ENCODE measurements at regions not wholly inside any gene's neighbourhood (a gene's known extent, or its start where the extent isn't known, plus 50 kb on each side); places are given as distances from the start of the nearest gene placed in this dataset.
A peak's percentile ranks its signal among the peaks of the same experiment; 100 is the strongest.

GRCh38 chr2:219916281-219916680 lies 288.9 kb downstream of the SLC4A3 start:
- TF ChIP-seq POLR2AphosphoS5 (IDR thresholded peaks at IDR 0.05; ENCODE audit: insufficient read depth in 1 of 2, low read depth in 1 of 2), result no peak
- no peak for TF ChIP-seq POLR2A (IDR thresholded peaks at IDR 0.05)
- TF ChIP-seq, protein P1, sequence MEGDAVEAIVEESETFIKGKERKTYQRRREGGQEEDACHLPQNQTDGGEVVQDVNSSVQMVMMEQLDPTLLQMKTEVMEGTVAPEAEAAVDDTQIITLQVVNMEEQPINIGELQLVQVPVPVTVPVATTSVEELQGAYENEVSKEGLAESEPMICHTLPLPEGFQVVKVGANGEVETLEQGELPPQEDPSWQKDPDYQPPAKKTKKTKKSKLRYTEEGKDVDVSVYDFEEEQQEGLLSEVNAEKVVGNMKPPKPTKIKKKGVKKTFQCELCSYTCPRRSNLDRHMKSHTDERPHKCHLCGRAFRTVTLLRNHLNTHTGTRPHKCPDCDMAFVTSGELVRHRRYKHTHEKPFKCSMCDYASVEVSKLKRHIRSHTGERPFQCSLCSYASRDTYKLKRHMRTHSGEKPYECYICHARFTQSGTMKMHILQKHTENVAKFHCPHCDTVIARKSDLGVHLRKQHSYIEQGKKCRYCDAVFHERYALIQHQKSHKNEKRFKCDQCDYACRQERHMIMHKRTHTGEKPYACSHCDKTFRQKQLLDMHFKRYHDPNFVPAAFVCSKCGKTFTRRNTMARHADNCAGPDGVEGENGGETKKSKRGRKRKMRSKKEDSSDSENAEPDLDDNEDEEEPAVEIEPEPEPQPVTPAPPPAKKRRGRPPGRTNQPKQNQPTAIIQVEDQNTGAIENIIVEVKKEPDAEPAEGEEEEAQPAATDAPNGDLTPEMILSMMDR (IDR thresholded peaks at IDR 0.05), result no peak
- H3K27me3 ChIP-seq, result no peaks in the 10 kb centered on the region
- no peaks in the 10 kb centered on the region for H3K36me3 ChIP-seq
- H3K4me1 ChIP-seq, result no peaks in the 10 kb centered on the region
- DNase-seq (ENCODE audit: extremely low spot score in 2 of 2), result no peak
- no peak overlapping the region for H3K27ac ChIP-seq
- H3K4me3 ChIP-seq, result no peak overlapping the region
- no peaks in the 10 kb centered on the region for H3K9me3 ChIP-seq
- intact Hi-C loops (cut with DNase I), result no loop called here

GRCh38 chr2:219916726-219917440 lies 289.5 kb downstream of the SLC4A3 start:
- no peaks in the 10 kb centered on the region for H3K36me3 ChIP-seq
- no peak for TF ChIP-seq POLR2A (IDR thresholded peaks at IDR 0.05)
- TF ChIP-seq, protein P1 (IDR thresholded peaks at IDR 0.05), result no peak
- intact Hi-C loops (cut with DNase I), result no loop called here
- H3K27ac ChIP-seq, result no peak overlapping the region
- H3K27me3 ChIP-seq, result no peaks in the 10 kb centered on the region
- no peaks in the 10 kb centered on the region for H3K4me1 ChIP-seq
- peak in 1 of 2 donors; percentile 18 for DNase-seq (ENCODE audit: extremely low spot score in 2 of 2)
- H3K9me3 ChIP-seq, result no peaks in the 10 kb centered on the region
- H3K4me3 ChIP-seq, result no peak overlapping the region

- DNase-seq (ENCODE audit: extremely low spot score in 2 of 2), result peak in 1 of 2 donors; percentile 16
- TF ChIP-seq, protein P1 (IDR thresholded peaks at IDR 0.05), result no peak
- TF ChIP-seq POLR2AphosphoS5 (IDR thresholded peaks at IDR 0.05; ENCODE audit: insufficient read depth in 1 of 2, low read depth in 1 of 2) (no peak), POLR2A (IDR thresholded peaks at IDR 0.05) (no peak)
- no peaks in the 10 kb centered on the region for H3K27me3 ChIP-seq
Measured at GRCh38 chr2:219918254-219918653, 290.8 kb downstream of the SLC4A3 start.

GRCh38 chr2:219918944-219919343 lies 291.5 kb downstream of the SLC4A3 start:
- Histone ChIP-seq H3K9me3 (no peaks in the 10 kb centered on the region), H3K27ac (no peak overlapping the region), H3K4me3 (no peak overlapping the region), H3K36me3 (no peaks in the 10 kb centered on the region), H3K4me1 (no peaks in the 10 kb centered on the region), H3K27me3 (no peaks in the 10 kb centered on the region)
- TF ChIP-seq, protein P1 (IDR thresholded peaks at IDR 0.05), result no peak
- TF ChIP-seq POLR2AphosphoS5 (IDR thresholded peaks at IDR 0.05; ENCODE audit: insufficient read depth in 1 of 2, low read depth in 1 of 2), result no peak
- TF ChIP-seq POLR2A (IDR thresholded peaks at IDR 0.05), result no peak
- intact Hi-C loops (cut with DNase I), result no loop called here
- DNase-seq (ENCODE audit: extremely low spot score in 2 of 2), result no peak

More at GRCh38 chr2:219918254-219918653, 290.8 kb downstream of the SLC4A3 start:
- no peaks in the 10 kb centered on the region for H3K9me3 ChIP-seq
- intact Hi-C loops (cut with DNase I), result no loop called here
- H3K27ac ChIP-seq, result no peak overlapping the region
- no peaks in the 10 kb centered on the region for H3K4me1 ChIP-seq
- no peaks in the 10 kb centered on the region for H3K36me3 ChIP-seq
- no peak overlapping the region for H3K4me3 ChIP-seq

- Histone ChIP-seq H3K27ac (no peak overlapping the region), H3K4me1 (no peaks in the 10 kb centered on the region), H3K36me3 (no peaks in the 10 kb centered on the region), H3K27me3 (no peaks in the 10 kb centered on the region), H3K9me3 (no peaks in the 10 kb centered on the region), H3K4me3 (no peak overlapping the region)
- DNase-seq (ENCODE audit: extremely low spot score in 2 of 2), result peak; percentile 55 to 70
- TF ChIP-seq POLR2AphosphoS5 (IDR thresholded peaks at IDR 0.05; ENCODE audit: insufficient read depth in 1 of 2, low read depth in 1 of 2), result no peak
- TF ChIP-seq, protein P1 (IDR thresholded peaks at IDR 0.05), result no peak
- TF ChIP-seq POLR2A (IDR thresholded peaks at IDR 0.05), result no peak
- intact Hi-C loops (cut with DNase I), result no loop called here
Measured at GRCh38 chr2:219919506-219919905, 292.1 kb downstream of the SLC4A3 start.
